ENCODE measurements at regions not wholly inside any gene's neighbourhood (a gene's known extent, or its start where the extent isn't known, plus 50 kb on each side); places are given as distances from the start of the nearest gene placed in this dataset.
"Not testable (repeated sequence)": the region's sequence is repeated elsewhere in the genome, so short reads cannot be mapped to it uniquely, and the experiment has no call there.

- Histone ChIP-seq H2AK5ac (ENCODE audit: low read length) (no peak overlapping the region), H3K4ac (ENCODE audit: low read depth, low read length) (no peak overlapping the region), H3K4me1 (ENCODE audit: control insufficient read depth, low read depth, low read length) (no peaks in the 10 kb centered on the region), H2BK5ac (ENCODE audit: low read length) (no peak overlapping the region), H2BK15ac (replicated peaks; ENCODE audit: low read depth) (no peak overlapping the region), H3K56ac (ENCODE audit: low read length) (no peak overlapping the region), H2BK120ac (ENCODE audit: low read depth, low read length) (no peak overlapping the region), H3K36me3 (ENCODE audit: control insufficient read depth, insufficient read depth, low read length) (no peaks in the 10 kb centered on the region), H3K4me2 (ENCODE audit: low read length) (no peak overlapping the region), H4K5ac (ENCODE audit: low read length) (no peak overlapping the region), H3K18ac (ENCODE audit: low read length) (no peak overlapping the region), H3K79me1 (ENCODE audit: low read length) (no peaks in the 10 kb centered on the region), H3K4me3 (ENCODE audit: low read length) (no peak overlapping the region), H3K27ac (ENCODE audit: low read depth, low read length) (no peak overlapping the region), H3K9ac (ENCODE audit: low read length) (no peak overlapping the region), H3K23ac (ENCODE audit: low read length) (no peak overlapping the region), H3K79me2 (ENCODE audit: control insufficient read depth, insufficient read depth, low read length) (no peaks in the 10 kb centered on the region), H4K8ac (ENCODE audit: low read depth, low read length) (no peak overlapping the region), H3K27me3 (ENCODE audit: insufficient read depth, low read length, poor library complexity) (no peaks in the 10 kb centered on the region)
- no peak for DNase-seq
- WGBS (ENCODE audit: extremely low coverage, insufficient coverage, low lambda C conversion rate) = no CpG with 5 or more reads among the region's 2 CpGs
Observed at GRCh38 chr4:147104768-147105167, 159.1 kb upstream of the TTC29 start.

- Histone ChIP-seq H2BK120ac (ENCODE audit: low read depth, low read length) (no peak overlapping the region), H4K8ac (ENCODE audit: low read depth, low read length) (no peak overlapping the region), H3K18ac (ENCODE audit: low read length) (no peak overlapping the region), H3K79me2 (ENCODE audit: control insufficient read depth, insufficient read depth, low read length) (no peaks in the 10 kb centered on the region), H4K5ac (ENCODE audit: low read length) (no peak overlapping the region), H3K4me3 (ENCODE audit: low read length) (no peak overlapping the region), H3K36me3 (ENCODE audit: control insufficient read depth, insufficient read depth, low read length) (no peaks in the 10 kb centered on the region), H3K27me3 (ENCODE audit: insufficient read depth, low read length, poor library complexity) (no peaks in the 10 kb centered on the region), H3K4me1 (ENCODE audit: control insufficient read depth, low read depth, low read length) (no peaks in the 10 kb centered on the region), H3K4me2 (ENCODE audit: low read length) (no peak overlapping the region), H2BK15ac (replicated peaks; ENCODE audit: low read depth) (no peak overlapping the region), H3K4ac (ENCODE audit: low read depth, low read length) (no peak overlapping the region), H3K9ac (ENCODE audit: low read length) (no peak overlapping the region), H3K27ac (ENCODE audit: low read depth, low read length) (no peak overlapping the region), H3K79me1 (ENCODE audit: low read length) (no peaks in the 10 kb centered on the region), H3K56ac (ENCODE audit: low read length) (no peak overlapping the region), H2AK5ac (ENCODE audit: low read length) (no peak overlapping the region), H3K23ac (ENCODE audit: low read length) (no peak overlapping the region), H2BK5ac (ENCODE audit: low read length) (no peak overlapping the region)
- no CpG with 5 or more reads among the region's 2 CpGs for WGBS (ENCODE audit: extremely low coverage, insufficient coverage, low lambda C conversion rate)
- no peak for DNase-seq
Observed at GRCh38 chr4:147108409-147108808, 162.7 kb upstream of the TTC29 start.

GRCh38 chr4:147109800-147110199 lies 164.1 kb upstream of the TTC29 start:
- no peak overlapping the region for H4K5ac ChIP-seq (ENCODE audit: low read length)
- H3K36me3 ChIP-seq (ENCODE audit: control insufficient read depth, insufficient read depth, low read length) = no peaks in the 10 kb centered on the region
- H3K4ac ChIP-seq (ENCODE audit: low read depth, low read length) = no peak overlapping the region
- H3K27ac ChIP-seq (ENCODE audit: low read depth, low read length) = no peak overlapping the region
- no peak overlapping the region for H3K9ac ChIP-seq (ENCODE audit: low read length)
- no peaks in the 10 kb centered on the region for H3K79me1 ChIP-seq (ENCODE audit: low read length)
- WGBS (ENCODE audit: extremely low coverage, insufficient coverage, low lambda C conversion rate) = no CpG with 5 or more reads among the region's 1 CpG
- no peak overlapping the region for H3K56ac ChIP-seq (ENCODE audit: low read length)
- H3K27me3 ChIP-seq (ENCODE audit: insufficient read depth, low read length, poor library complexity) = no peaks in the 10 kb centered on the region
- no peaks in the 10 kb centered on the region for H3K79me2 ChIP-seq (ENCODE audit: control insufficient read depth, insufficient read depth, low read length)
- H4K8ac ChIP-seq (ENCODE audit: low read depth, low read length) = no peak overlapping the region
- no peak overlapping the region for H2AK5ac ChIP-seq (ENCODE audit: low read length)
- H2BK120ac ChIP-seq (ENCODE audit: low read depth, low read length) = no peak overlapping the region
- no peak overlapping the region for H3K4me3 ChIP-seq (ENCODE audit: low read length)
- H3K23ac ChIP-seq (ENCODE audit: low read length) = no peak overlapping the region
- H3K4me1 ChIP-seq (ENCODE audit: control insufficient read depth, low read depth, low read length) = no peaks in the 10 kb centered on the region
- DNase-seq = no peak
- no peak overlapping the region for H3K18ac ChIP-seq (ENCODE audit: low read length)
- H2BK15ac ChIP-seq (replicated peaks; ENCODE audit: low read depth) = no peak overlapping the region
- no peak overlapping the region for H3K4me2 ChIP-seq (ENCODE audit: low read length)
- H2BK5ac ChIP-seq (ENCODE audit: low read length) = no peak overlapping the region

- no CpG with 5 or more reads among the region's 7 CpGs for WGBS (ENCODE audit: extremely low coverage, insufficient coverage, low lambda C conversion rate)
- Histone ChIP-seq H3K79me2 (ENCODE audit: control insufficient read depth, insufficient read depth, low read length) (no peaks in the 10 kb centered on the region), H3K9ac (ENCODE audit: low read length) (no peak overlapping the region), H4K8ac (ENCODE audit: low read depth, low read length) (no peak overlapping the region), H3K56ac (ENCODE audit: low read length) (no peak overlapping the region), H3K4me3 (ENCODE audit: low read length) (no peak overlapping the region), H3K4ac (ENCODE audit: low read depth, low read length) (no peak overlapping the region), H3K36me3 (ENCODE audit: control insufficient read depth, insufficient read depth, low read length) (no peaks in the 10 kb centered on the region), H3K27me3 (ENCODE audit: insufficient read depth, low read length, poor library complexity) (no peaks in the 10 kb centered on the region), H3K4me2 (ENCODE audit: low read length) (no peak overlapping the region), H4K5ac (ENCODE audit: low read length) (no peak overlapping the region), H3K18ac (ENCODE audit: low read length) (no peak overlapping the region), H2BK120ac (ENCODE audit: low read depth, low read length) (no peak overlapping the region), H2BK15ac (replicated peaks; ENCODE audit: low read depth) (no peak overlapping the region), H3K23ac (ENCODE audit: low read length) (no peak overlapping the region), H2BK5ac (ENCODE audit: low read length) (no peak overlapping the region), H3K27ac (ENCODE audit: low read depth, low read length) (no peak overlapping the region), H3K79me1 (ENCODE audit: low read length) (no peaks in the 10 kb centered on the region), H2AK5ac (ENCODE audit: low read length) (no peak overlapping the region), H3K4me1 (ENCODE audit: control insufficient read depth, low read depth, low read length) (no peaks in the 10 kb centered on the region)
- DNase-seq = no peak
Observed at GRCh38 chr4:147110473-147111367, 165.1 kb upstream of the TTC29 start.

- H3K27ac ChIP-seq (ENCODE audit: low read depth, low read length); H3K79me2 ChIP-seq (ENCODE audit: control insufficient read depth, insufficient read depth, low read length); DNase-seq; H3K18ac ChIP-seq (ENCODE audit: low read length); H3K27me3 ChIP-seq (ENCODE audit: insufficient read depth, low read length, poor library complexity); H4K5ac ChIP-seq (ENCODE audit: low read length); H3K4me1 ChIP-seq (ENCODE audit: control insufficient read depth, low read depth, low read length); H4K8ac ChIP-seq (ENCODE audit: low read depth, low read length); H3K4me2 ChIP-seq (ENCODE audit: low read length); H3K79me1 ChIP-seq (ENCODE audit: low read length); H2AK5ac ChIP-seq (ENCODE audit: low read length); H2BK120ac ChIP-seq (ENCODE audit: low read depth, low read length); H3K4ac ChIP-seq (ENCODE audit: low read depth, low read length); H3K9ac ChIP-seq (ENCODE audit: low read length); H3K36me3 ChIP-seq (ENCODE audit: control insufficient read depth, insufficient read depth, low read length); H3K23ac ChIP-seq (ENCODE audit: low read length); H2BK15ac ChIP-seq (replicated peaks; ENCODE audit: low read depth); H3K4me3 ChIP-seq (ENCODE audit: low read length); H2BK5ac ChIP-seq (ENCODE audit: low read length); H3K56ac ChIP-seq (ENCODE audit: low read length): not testable (repeated sequence)
- WGBS (ENCODE audit: extremely low coverage, insufficient coverage, low lambda C conversion rate) = no CpG with 5 or more reads among the region's 6 CpGs
Observed at GRCh38 chr4:147112196-147112595, 166.5 kb upstream of the TTC29 start.

GRCh38 chr4:147117431-147117830 lies 171.8 kb upstream of the TTC29 start:
- H4K8ac ChIP-seq (ENCODE audit: low read depth, low read length) = no peak overlapping the region
- no peaks in the 10 kb centered on the region for H3K27me3 ChIP-seq (ENCODE audit: insufficient read depth, low read length, poor library complexity)
- H3K56ac ChIP-seq (ENCODE audit: low read length) = no peak overlapping the region
- no peaks in the 10 kb centered on the region for H3K36me3 ChIP-seq (ENCODE audit: control insufficient read depth, insufficient read depth, low read length)
- WGBS (ENCODE audit: extremely low coverage, insufficient coverage, low lambda C conversion rate) = no CpG with 5 or more reads among the region's 4 CpGs
- peak overlapping the region; percentile 77 for H3K27ac ChIP-seq (ENCODE audit: low read depth, low read length)
- no peak overlapping the region for H2AK5ac ChIP-seq (ENCODE audit: low read length)
- H3K4ac ChIP-seq (ENCODE audit: low read depth, low read length) = no peak overlapping the region
- H2BK15ac ChIP-seq (replicated peaks; ENCODE audit: low read depth) = no peak overlapping the region
- no peak overlapping the region for H3K4me3 ChIP-seq (ENCODE audit: low read length)
- no peak overlapping the region for H3K9ac ChIP-seq (ENCODE audit: low read length)
- H3K79me1 ChIP-seq (ENCODE audit: low read length) = no peaks in the 10 kb centered on the region
- H3K23ac ChIP-seq (ENCODE audit: low read length) = no peak overlapping the region
- DNase-seq = peak; percentile 89
- no peak overlapping the region for H3K4me2 ChIP-seq (ENCODE audit: low read length)
- no peaks in the 10 kb centered on the region for H3K79me2 ChIP-seq (ENCODE audit: control insufficient read depth, insufficient read depth, low read length)
- H3K18ac ChIP-seq (ENCODE audit: low read length) = peak overlapping the region; percentile 60
- H3K4me1 ChIP-seq (ENCODE audit: control insufficient read depth, low read depth, low read length) = no peaks in the 10 kb centered on the region
- no peak overlapping the region for H4K5ac ChIP-seq (ENCODE audit: low read length)
- peak overlapping the region; percentile 12 for H2BK120ac ChIP-seq (ENCODE audit: low read depth, low read length)
- no peak overlapping the region for H2BK5ac ChIP-seq (ENCODE audit: low read length)
